GM10266 (cell line): ENCODE measurements at regions not wholly inside any gene's neighbourhood (a gene's known extent, or its start where the extent isn't known, plus 50 kb on each side); places are given as distances from the start of the nearest gene placed in this dataset.

ENCODE experiments used
- DNase-seq: peaks from one replicate; pipeline ENCODE4 v3.0.0; 2012; ENCODE audit errors: extremely low spot score
- TF ChIP-seq, protein P1 (sequence below): IDR thresholded peaks from 2 replicates; pipeline ENCODE4 v1.5.1; 2012; ENCODE audit warnings: mild to moderate bottlenecking, low read depth; ENCODE audit not compliant: control insufficient read depth, insufficient read depth; ENCODE audit errors: missing control alignments

DNA sequence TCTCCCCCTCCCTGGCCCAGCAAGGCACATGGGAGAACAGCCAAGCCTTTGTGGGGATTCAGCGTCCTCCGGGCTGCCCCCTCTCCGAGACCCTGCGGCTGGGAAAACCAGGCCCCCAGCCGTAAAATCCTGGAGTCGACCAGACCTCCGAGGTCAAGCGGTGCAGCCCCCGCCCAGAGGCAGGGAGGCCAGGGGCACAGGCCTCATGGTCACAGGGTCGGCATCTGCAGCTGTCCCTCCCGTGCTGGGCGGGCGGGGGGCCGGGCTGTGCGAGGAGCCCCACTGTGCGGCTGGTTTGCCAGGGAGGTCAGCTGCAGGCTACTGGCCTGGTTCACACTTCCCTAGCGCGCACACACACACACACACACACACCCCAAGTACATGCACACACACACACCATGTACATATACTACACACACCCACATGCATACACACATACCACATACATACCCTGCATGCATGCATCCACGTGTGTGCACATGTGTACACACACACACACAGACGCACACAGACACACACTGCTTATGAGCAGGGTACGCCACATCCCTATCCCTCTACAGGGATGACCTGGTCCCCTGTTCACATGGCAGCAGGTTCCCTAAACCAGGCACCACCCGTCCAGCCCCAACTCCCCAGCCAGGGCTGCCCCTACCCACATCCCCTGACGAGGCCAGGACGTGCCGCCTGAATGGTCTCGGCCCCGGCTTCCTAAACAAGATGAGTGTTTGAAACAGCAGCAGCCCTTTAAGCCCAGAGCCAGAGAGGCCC lies 108.9 kb upstream of the CIBAR2 start:
- no peak for DNase-seq
- TF ChIP-seq, protein P1, sequence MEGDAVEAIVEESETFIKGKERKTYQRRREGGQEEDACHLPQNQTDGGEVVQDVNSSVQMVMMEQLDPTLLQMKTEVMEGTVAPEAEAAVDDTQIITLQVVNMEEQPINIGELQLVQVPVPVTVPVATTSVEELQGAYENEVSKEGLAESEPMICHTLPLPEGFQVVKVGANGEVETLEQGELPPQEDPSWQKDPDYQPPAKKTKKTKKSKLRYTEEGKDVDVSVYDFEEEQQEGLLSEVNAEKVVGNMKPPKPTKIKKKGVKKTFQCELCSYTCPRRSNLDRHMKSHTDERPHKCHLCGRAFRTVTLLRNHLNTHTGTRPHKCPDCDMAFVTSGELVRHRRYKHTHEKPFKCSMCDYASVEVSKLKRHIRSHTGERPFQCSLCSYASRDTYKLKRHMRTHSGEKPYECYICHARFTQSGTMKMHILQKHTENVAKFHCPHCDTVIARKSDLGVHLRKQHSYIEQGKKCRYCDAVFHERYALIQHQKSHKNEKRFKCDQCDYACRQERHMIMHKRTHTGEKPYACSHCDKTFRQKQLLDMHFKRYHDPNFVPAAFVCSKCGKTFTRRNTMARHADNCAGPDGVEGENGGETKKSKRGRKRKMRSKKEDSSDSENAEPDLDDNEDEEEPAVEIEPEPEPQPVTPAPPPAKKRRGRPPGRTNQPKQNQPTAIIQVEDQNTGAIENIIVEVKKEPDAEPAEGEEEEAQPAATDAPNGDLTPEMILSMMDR: no peak

DNA sequence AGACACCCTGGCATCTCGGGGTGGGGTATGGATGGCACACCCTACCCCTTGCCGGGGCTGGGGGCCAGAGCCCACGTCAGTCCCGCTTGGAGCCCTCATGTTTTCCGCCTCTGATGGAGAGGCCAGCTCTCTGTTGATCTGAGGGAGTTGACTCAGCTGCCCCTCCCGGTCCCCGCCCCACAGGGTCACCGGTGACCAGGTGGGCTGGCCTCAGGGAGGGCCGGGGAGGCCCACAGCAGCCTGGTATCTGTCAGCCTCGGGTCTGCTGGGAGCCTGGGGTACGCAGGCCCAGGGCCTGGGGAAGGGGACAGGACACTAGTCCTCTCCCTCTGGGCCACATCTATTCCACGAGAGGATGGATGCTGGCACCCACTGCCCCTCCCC lies 109.5 kb upstream of the CIBAR2 start:
- TF ChIP-seq, protein P1: no peak
- DNase-seq: no peak

DNA sequence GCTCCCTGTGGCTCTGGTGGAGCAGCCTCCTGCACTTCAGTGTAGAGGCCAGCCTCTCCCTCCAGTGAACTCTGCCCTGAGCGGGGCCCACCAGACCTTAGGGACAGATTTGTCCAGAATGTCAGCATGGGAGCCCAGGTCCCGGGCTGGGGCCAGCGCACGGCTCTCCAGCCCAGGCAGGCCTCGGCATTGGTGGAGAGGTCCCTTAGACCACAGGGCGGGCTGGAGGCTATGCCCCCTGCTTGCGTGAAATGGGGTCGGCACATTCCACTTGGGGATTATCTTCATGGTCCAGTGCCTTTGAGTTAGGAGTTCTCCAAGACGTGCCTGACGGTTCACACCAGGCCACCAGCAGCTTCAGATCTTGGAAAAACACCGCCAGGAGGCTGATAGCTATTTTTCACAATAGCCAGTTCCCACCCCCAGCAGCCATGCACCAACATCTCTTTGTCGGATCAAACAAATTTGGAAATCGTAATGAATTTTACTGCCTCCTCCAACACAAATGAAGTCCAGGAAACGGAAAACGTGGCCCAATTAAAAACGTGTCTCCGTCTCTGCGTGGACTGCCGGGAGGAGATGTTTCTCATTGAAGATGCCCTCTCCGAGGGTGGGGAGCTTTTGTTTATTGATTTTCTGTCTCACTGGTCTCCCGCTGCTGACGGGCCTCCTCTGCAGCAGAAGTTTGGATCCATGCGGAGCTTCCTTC lies 110.0 kb upstream of the CIBAR2 start:
- TF ChIP-seq, protein P1: no peak
- DNase-seq: no peak

DNA sequence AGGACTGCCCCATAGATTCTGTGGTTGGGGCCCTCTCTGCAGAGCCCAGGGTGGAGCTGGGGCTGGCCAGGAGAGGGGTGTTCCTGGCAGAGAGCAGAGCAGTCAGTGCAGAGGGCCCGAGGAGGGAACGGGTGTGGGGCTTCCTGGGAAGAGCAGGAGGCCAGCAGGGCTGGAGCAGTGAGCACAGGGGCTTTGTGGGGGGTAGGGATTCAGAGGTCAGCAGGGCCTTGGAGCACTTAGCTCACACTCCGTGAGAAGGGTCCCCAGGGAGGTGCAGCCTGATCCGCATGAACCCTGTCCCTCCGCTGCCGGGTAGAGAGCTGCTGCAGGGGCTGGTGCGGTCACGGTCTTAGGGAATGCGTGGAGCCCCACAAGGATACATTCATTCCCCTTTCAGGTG lies 113.0 kb upstream of the CIBAR2 start:
- DNase-seq: no peak
- TF ChIP-seq, protein P1: no peak

DNA sequence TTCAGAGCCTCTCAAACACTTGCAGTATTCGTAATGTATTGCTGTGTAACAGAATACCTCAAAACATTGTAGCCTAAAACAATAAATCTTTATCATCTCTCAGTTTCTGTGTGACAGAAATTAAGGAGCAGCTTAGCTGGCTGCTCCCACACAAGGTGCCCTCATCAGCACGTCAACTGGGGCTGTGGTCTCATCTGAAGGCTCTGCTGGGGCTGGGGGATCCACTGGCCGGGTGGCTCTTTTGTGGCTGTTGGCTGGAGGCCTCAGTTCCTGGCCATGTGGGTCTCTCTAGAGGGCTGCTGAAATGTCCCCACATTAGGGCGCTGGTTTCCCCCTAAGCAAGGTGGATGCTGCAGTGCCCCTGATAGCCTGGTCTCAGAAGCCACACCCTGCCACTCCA lies 113.4 kb upstream of the CIBAR2 start:
- TF ChIP-seq, protein P1: no peak
- DNase-seq: no peak

DNA sequence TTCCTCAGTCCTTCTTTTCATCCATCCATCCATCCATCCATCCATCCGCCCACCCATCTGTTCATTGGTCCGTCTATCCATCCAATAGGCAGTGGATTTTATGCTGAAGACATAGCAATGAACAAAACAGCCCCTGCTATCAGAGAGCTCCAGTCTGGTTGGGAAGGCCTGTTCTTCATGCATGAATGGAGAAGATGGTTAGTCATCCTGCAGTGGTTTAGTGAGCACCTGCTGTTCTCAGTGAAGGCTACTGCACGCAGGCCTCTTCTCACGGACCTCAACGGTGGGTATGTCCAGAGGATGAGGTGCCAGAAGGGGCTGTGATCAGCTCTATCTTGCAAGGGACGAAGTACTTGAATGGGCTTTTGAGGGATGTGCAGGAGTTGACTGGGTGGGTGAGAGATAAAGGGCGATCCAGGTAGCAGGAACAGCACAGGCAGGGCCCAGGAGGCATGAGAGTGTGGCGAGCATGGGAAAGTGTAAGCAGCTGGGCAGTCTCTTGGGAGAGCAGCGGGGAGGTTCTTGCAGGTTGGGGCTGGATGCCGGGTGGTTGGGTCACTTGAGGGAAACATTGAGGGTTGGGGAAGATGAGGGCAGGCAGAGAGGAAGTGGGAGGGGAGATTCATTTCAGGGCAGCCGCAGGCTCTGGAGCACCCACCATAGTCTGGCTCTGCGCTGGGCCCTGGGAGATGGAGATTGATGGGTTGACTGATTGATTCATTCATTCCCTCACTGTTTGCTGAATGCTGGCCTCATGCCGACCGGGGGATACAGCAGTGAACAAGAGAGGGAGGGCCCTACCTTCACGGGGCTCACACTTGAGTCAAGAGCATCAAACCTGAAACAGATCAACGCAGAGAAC lies 115.0 kb upstream of the CIBAR2 start:
- TF ChIP-seq, protein P1: no peak
- DNase-seq: peak; percentile 92
